CD8-positive, alpha-beta memory T cell (primary cell): ENCODE measurements at regions not wholly inside any gene's neighbourhood (a gene's known extent, or its start where the extent isn't known, plus 50 kb on each side); places are given as distances from the start of the nearest gene placed in this dataset.

Experiments
- CTCF ChIA-PET: fragments of 350-600 bp; sonication (Branson Sonifier 250); formaldehyde crosslinking; loops from one replicate; lab custom pipeline; 2021; ENCODE audit warnings: antibody characterized with exemption; lab: Charles Lee
- POLR2A ChIA-PET: fragments of 350-600 bp; sonication (Branson Sonifier 250); formaldehyde crosslinking; loops from one replicate; lab custom pipeline; 2021; ENCODE audit warnings: antibody characterized with exemption; lab: Charles Lee
- DNase-seq, 5 donors: peaks; one replicate each; pipeline versions ENCODE4 v3.0.0 to v3.0.0-alpha.2; 2020 to 2022; ENCODE audit warnings: mixed read lengths in 1 of 5
- H3K27ac ChIP-seq: one replicate; pipeline ENCODE4 v1.7.0; 2013; ENCODE audit warnings: low read depth, mild to moderate bottlenecking, low read length, moderate library complexity
- H3K27me3 ChIP-seq: 2 replicates; pipeline ENCODE4 v1.7.0; 2013; ENCODE audit warnings: low read length, mild to moderate bottlenecking; ENCODE audit not compliant: insufficient read depth, poor library complexity, severe bottlenecking
- H3K36me3 ChIP-seq: 2 replicates; pipeline ENCODE4 v1.7.0; 2013; ENCODE audit warnings: mild to moderate bottlenecking, low read length, moderate library complexity; ENCODE audit not compliant: insufficient read depth
- H3K4me1 ChIP-seq: 2 replicates; pipeline ENCODE4 v1.7.0; 2013; ENCODE audit warnings: mild to moderate bottlenecking, low read length, moderate library complexity; ENCODE audit not compliant: insufficient read depth
- H3K4me3 ChIP-seq: 2 replicates; pipeline ENCODE4 v1.7.0; 2013; ENCODE audit warnings: mild to moderate bottlenecking, low read length
- H3K9me3 ChIP-seq: 2 replicates; pipeline ENCODE4 v1.7.0; 2013; ENCODE audit warnings: mild to moderate bottlenecking, low read length
- H3K27ac Mint-ChIP-seq, 8 donors: one replicate each; pipeline ENCODE4 v1.8.0; 2020 to 2021; ENCODE audit warnings: mixed read lengths in 8 of 8, mild to moderate bottlenecking in 6 of 8, inconsistent platforms in 3 of 8, moderate library complexity in 3 of 8
- H3K27me3 Mint-ChIP-seq, 2 donors: one replicate each; pipeline ENCODE4 v1.8.0; 2020 to 2021; ENCODE audit warnings: mixed read lengths in 2 of 2, mild to moderate bottlenecking in 1 of 2, moderate library complexity in 1 of 2
- H3K36me3 Mint-ChIP-seq, 3 donors: one replicate each; pipeline ENCODE4 v1.8.0; 2020 to 2021; ENCODE audit warnings: mixed read lengths in 3 of 3, inconsistent platforms in 1 of 3, mild to moderate bottlenecking in 1 of 3
- H3K4me1 Mint-ChIP-seq, 3 donors: one replicate each; pipeline ENCODE4 v1.8.0; 2020 to 2021; ENCODE audit warnings: mixed read lengths in 3 of 3, inconsistent platforms in 1 of 3, mild to moderate bottlenecking in 1 of 3
- H3K4me3 Mint-ChIP-seq, 7 donors: one replicate each; pipeline ENCODE4 v1.8.0; 2020 to 2021; ENCODE audit warnings: mixed read lengths in 7 of 7, mild to moderate bottlenecking in 6 of 7, moderate library complexity in 4 of 7, inconsistent platforms in 2 of 7
- H3K9me3 Mint-ChIP-seq, 5 donors: one replicate each; pipeline ENCODE4 v1.8.0; 2020 to 2022; ENCODE audit warnings: mixed read lengths in 5 of 5, mild to moderate bottlenecking in 3 of 5, moderate library complexity in 2 of 5, inconsistent platforms in 1 of 5

DNA sequence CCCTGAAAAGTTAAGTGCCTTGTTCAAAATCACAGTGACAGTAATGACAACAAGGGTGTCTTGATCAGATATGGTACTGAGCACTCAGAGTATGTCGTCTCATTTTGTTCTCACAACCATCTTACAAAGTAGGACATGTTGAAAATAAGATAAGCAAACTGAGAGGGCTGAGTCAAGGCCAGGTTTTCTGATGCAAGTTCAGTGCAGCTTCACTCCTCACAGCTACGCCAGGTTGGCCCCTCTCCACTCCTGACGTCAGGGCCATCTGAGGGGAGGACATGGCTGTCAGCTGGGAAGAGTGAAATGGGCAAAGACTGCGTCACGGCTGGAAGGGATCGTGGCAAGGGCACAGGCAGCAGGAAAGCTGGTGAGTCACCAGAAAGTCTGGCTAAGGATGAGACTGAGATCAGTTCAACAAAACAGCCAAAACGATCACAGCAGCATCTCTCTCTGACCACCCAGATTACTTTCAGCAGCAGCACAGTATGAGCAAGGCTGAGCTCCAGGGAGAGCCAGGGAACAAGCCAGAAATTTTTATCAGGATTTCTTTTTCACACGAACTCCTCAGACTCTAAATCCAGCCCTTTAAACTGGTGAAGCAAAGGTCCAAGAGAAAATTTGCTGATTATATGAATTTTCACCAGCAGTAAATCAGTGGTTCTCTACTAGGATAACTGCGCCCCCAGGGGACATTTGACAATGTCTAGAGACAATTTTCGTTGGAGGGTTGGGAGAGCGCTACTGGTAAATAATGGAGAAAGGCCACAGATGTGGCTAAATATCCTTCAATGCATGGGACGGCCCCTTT lies 297.9 kb upstream of the AMIGO2 start:
- Mint-ChIP-seq H3K36me3 (peaks cover 0 to 10% (median 2%) of the 10 kb centered on the region in 3 donors), H3K27ac (no peak overlapping the region)

DNA sequence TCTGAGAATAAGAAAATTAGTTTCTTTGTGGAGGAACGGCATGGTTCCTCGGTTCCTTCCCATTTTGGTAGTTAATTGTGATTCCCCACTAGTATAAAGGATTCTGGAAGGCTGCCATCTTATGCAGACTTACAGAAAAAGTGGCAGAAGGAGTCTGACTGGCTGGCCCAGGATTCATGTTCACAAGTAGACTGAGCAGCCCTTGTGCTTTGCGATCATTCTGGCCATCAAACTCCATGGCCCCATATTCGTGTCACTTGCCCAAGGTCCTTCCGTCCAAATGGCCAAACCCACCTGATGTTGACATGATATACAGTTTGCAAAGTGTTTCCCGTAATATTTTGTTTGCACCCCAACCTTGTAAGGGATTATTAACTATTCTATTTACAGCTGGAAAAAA lies 297.2 kb upstream of the AMIGO2 start:
- peaks cover 14% of the 10 kb centered on the region for H3K4me1 ChIP-seq
- no peak for DNase-seq
- H3K4me3 ChIP-seq = no peak overlapping the region
- CTCF ChIA-PET = interaction anchor here (1.3 to 1.7 kb wide), 2 partner anchors 20 to 21 kb away, joined by 3 read pairs; no protein-coding TSS in a partner anchor
- Mint-ChIP-seq H3K36me3 (peaks cover 0 to 7% (median 2%) of the 10 kb centered on the region in 3 donors), H3K27ac (peak overlapping the region in 1 of 8 donors; percentile 27), H3K9me3 (peaks cover 0 to 3% (median 2%) of the 10 kb centered on the region in 5 donors), H3K4me1 (peaks cover 23 to 49% (median 45%) of the 10 kb centered on the region in 3 donors), H3K4me3 (no peak overlapping the region), H3K27me3 (no peaks in the 10 kb centered on the region)
- H3K27ac ChIP-seq = no peak overlapping the region
- POLR2A ChIA-PET = no interaction called here
- H3K36me3 ChIP-seq = no peaks in the 10 kb centered on the region
- H3K27me3 ChIP-seq = no peaks in the 10 kb centered on the region
- no peaks in the 10 kb centered on the region for H3K9me3 ChIP-seq

More for the DNA sequence above, 297.9 kb upstream of the AMIGO2 start:
- no peak overlapping the region for H3K4me3 ChIP-seq
- no peaks in the 10 kb centered on the region for H3K27me3 ChIP-seq
- H3K9me3 Mint-ChIP-seq = peaks cover 0 to 5% (median 3%) of the 10 kb centered on the region in 5 donors
- DNase-seq = no peak
- H3K4me1 ChIP-seq = peaks cover 14% of the 10 kb centered on the region
- ChIA-PET CTCF (interaction anchor here (1.3 to 1.7 kb wide), 2 partner anchors 20 kb away, joined by 3 read pairs; no protein-coding TSS in a partner anchor), POLR2A (no interaction called here)
- no peak overlapping the region for H3K27ac ChIP-seq
- H3K36me3 ChIP-seq = no peaks in the 10 kb centered on the region
- H3K9me3 ChIP-seq = no peaks in the 10 kb centered on the region
- H3K4me1 Mint-ChIP-seq = peaks cover 21 to 48% (median 43%) of the 10 kb centered on the region in 3 donors
- no peak overlapping the region for H3K4me3 Mint-ChIP-seq
- no peaks in the 10 kb centered on the region for H3K27me3 Mint-ChIP-seq

DNA sequence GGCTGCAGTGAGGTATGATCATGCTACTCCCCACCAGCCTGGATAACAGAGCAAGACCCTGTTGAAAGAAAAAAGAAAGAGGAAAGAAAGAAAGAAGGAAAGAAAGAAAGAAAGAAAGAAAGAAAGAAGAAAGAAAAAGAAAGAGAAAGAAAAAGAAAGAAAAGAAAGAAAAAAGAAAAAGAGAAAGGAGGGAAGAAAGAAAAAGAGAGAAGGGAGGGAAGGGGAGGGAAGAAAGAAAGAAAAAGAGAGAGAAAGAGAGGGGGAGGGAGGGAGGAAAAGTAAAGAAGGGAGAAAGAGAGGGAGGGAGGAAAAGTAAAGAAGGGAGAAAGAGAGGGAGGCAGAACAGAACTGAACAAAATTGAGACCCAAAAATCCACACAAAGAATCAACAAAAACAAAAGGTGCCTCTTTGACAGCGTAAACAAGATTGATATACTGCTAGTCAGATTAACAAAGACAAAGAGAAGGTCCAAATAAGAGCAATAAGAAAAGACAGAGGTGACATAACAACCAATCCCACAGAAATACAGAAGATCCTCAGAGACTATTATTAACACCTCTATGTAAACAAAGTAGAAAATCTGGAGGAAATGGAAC lies 293.9 kb upstream of the AMIGO2 start:
- H3K4me3 ChIP-seq = no peak overlapping the region
- no peaks in the 10 kb centered on the region for H3K36me3 ChIP-seq
- no peak for DNase-seq
- H3K27me3 ChIP-seq = no peaks in the 10 kb centered on the region
- H3K4me1 ChIP-seq = peaks cover 8% of the 10 kb centered on the region
- H3K27ac ChIP-seq = no peak overlapping the region
- H3K27me3 Mint-ChIP-seq = no peaks in the 10 kb centered on the region
- H3K4me1 Mint-ChIP-seq = peaks cover 15 to 31% (median 27%) of the 10 kb centered on the region in 3 donors
- ChIA-PET CTCF (no interaction called here), POLR2A (no interaction called here)
- peaks cover 0 to 5% (median 4%) of the 10 kb centered on the region in 3 donors for H3K36me3 Mint-ChIP-seq
- no peak overlapping the region for H3K27ac Mint-ChIP-seq
- no peak overlapping the region for H3K4me3 Mint-ChIP-seq
- H3K9me3 Mint-ChIP-seq = peaks cover 0 to 1% (median 0%) of the 10 kb centered on the region in 5 donors
- no peaks in the 10 kb centered on the region for H3K9me3 ChIP-seq

DNA sequence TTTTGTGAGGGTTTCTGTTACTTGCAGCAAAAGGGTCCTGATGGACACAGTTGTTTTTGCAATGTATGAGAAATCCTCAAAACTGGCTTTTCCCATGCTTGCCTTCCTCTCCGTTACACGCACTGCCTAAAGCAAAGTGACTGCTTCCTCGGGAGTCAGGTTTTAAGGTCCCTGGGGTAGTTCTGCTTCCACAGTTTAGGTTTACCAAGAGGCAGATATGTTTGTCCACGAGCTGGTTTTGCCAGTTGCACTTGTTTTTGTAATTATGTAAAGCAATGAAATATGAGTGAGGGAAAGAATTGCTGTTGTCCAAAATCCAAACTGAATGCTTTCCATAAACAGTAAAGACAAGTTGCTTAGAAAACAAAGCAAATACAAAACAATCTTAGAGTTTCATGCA lies 290.7 kb upstream of the AMIGO2 start:
- no peak overlapping the region for H3K4me3 ChIP-seq

DNA sequence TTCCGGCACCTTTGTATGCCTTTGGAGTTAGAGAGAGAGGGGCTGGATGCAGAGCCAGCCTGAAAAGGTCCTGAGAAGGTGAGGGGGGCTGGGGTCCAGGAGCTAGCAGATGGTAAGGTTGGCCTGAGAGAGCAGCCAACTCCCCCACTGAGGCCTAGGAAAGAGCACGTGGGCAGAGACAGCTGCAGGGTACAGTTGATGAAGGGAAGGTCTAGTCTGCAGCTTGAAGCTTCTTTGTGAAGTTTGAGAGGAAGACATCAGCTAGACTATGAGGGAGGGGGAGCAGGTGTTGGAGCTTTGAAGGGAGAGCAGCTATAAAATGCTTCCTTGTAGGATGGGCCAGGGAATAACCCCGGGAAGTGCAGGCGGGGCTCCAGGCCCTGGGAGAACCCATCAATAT lies 289.3 kb upstream of the AMIGO2 start:
- peaks cover 0 to 4% (median 1%) of the 10 kb centered on the region in 3 donors for H3K36me3 Mint-ChIP-seq
- Histone ChIP-seq H3K27ac (no peak overlapping the region), H3K9me3 (no peaks in the 10 kb centered on the region), H3K4me1 (peaks cover 48% of the 10 kb centered on the region), H3K4me3 (no peak overlapping the region), H3K36me3 (no peaks in the 10 kb centered on the region), H3K27me3 (no peaks in the 10 kb centered on the region)
- no peak overlapping the region for H3K27ac Mint-ChIP-seq
- no peak for DNase-seq
- H3K4me3 Mint-ChIP-seq = no peak overlapping the region
- H3K27me3 Mint-ChIP-seq = no peaks in the 10 kb centered on the region
- peaks cover 16 to 28% (median 17%) of the 10 kb centered on the region in 3 donors for H3K4me1 Mint-ChIP-seq
- CTCF ChIA-PET = interaction anchor here (0.8 to 1.4 kb wide), 2 partner anchors 28 to 337 kb away, joined by 3 read pairs; no protein-coding TSS in a partner anchor
- peaks cover 0 to 1% (median 0%) of the 10 kb centered on the region in 5 donors for H3K9me3 Mint-ChIP-seq
- POLR2A ChIA-PET = interaction anchor here (0.6 kb wide), 1 partner anchor 184 kb away, joined by 4 read pairs; no protein-coding TSS in a partner anchor

More for the DNA sequence above, 290.7 kb upstream of the AMIGO2 start:
- H3K9me3 ChIP-seq = no peaks in the 10 kb centered on the region
- Mint-ChIP-seq H3K27ac (no peak overlapping the region), H3K9me3 (peaks cover 0 to 1% (median 0%) of the 10 kb centered on the region in 5 donors), H3K4me3 (no peak overlapping the region), H3K27me3 (no peaks in the 10 kb centered on the region), H3K4me1 (peaks cover 12 to 24% (median 17%) of the 10 kb centered on the region in 3 donors), H3K36me3 (peaks cover 0 to 5% (median 4%) of the 10 kb centered on the region in 3 donors)
- no peaks in the 10 kb centered on the region for H3K36me3 ChIP-seq
- POLR2A ChIA-PET = no interaction called here
- H3K27me3 ChIP-seq = no peaks in the 10 kb centered on the region
- CTCF ChIA-PET = interaction anchor here (1.7 kb wide), 1 partner anchor 27 kb away, joined by 4 read pairs; no protein-coding TSS in a partner anchor
- no peak for DNase-seq
- peaks cover 34% of the 10 kb centered on the region for H3K4me1 ChIP-seq
- no peak overlapping the region for H3K27ac ChIP-seq

DNA sequence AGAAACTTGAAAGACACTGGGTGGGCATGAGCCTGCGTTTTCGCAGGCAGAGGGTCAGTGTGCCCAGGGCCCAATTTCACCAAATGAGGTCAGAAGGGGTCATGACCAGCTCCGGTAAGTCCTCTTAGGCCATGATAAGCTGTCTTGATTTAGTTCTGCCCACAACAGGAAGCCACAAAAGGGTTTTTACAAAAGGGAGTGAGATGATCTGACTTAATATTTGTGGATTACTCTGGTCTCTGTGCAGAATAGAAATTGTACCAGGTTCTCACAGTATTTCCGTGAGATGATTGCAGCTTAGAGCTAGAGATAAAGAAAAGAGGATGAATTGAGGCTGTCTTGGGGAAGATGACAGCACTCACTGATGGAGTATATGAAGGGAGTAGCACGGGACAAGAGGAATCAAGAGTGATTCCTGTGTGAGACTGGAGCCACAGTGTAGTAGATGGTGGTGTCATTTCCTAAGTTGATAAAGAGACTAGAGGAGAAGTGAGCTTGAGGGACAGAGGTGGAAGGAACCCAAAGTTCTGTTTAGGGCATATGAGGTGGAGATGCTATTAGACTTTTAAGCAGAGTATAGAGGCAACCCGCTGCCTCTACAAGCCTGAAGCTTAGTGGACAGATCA lies 288.3 kb upstream of the AMIGO2 start:
- POLR2A ChIA-PET = no interaction called here
- H3K4me3 ChIP-seq = peak overlapping the region; percentile 1
- H3K27ac ChIP-seq = no peak overlapping the region

DNA sequence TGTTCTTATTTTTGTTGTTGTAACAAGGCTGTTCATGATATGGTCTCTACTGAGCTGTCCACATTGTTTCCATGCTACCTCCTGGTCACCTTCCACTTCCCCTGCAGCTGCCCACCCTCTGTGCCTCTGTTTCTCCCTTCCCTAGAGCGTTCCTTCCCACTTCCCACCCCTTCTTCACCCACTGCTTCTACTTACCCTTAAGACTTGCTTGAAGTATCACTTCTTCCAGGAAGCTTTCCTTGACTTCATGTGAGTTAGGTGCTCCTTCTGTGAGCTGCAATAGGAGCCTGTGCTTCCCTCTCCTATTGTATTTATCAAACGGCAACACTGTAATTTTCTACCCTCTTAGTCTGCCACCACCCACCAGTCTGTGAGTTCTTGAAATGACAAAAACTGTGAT lies 286.8 kb upstream of the AMIGO2 start:
- DNase-seq = no peak
- Mint-ChIP-seq H3K27ac (no peak overlapping the region), H3K27me3 (no peaks in the 10 kb centered on the region), H3K36me3 (peaks cover 0 to 2% (median 0%) of the 10 kb centered on the region in 3 donors), H3K9me3 (peaks cover 0 to 1% (median 0%) of the 10 kb centered on the region in 5 donors), H3K4me3 (no peak overlapping the region), H3K4me1 (peaks cover 15 to 34% (median 23%) of the 10 kb centered on the region in 3 donors)
- CTCF ChIA-PET = interaction anchor here (1.4 to 1.5 kb wide), 2 partner anchors 30 to 345 kb away, joined by 3 read pairs; no protein-coding TSS in a partner anchor
- Histone ChIP-seq H3K4me1 (peaks cover 66% of the 10 kb centered on the region), H3K27ac (no peak overlapping the region), H3K27me3 (no peaks in the 10 kb centered on the region), H3K4me3 (no peak overlapping the region), H3K9me3 (no peaks in the 10 kb centered on the region), H3K36me3 (no peaks in the 10 kb centered on the region)
- POLR2A ChIA-PET = no interaction called here

More for the DNA sequence above, 288.3 kb upstream of the AMIGO2 start:
- Mint-ChIP-seq H3K4me3 (no peak overlapping the region), H3K27me3 (no peaks in the 10 kb centered on the region), H3K9me3 (peaks cover 0 to 1% (median 0%) of the 10 kb centered on the region in 5 donors), H3K27ac (no peak overlapping the region), H3K4me1 (peaks cover 14 to 34% (median 19%) of the 10 kb centered on the region in 3 donors), H3K36me3 (peaks cover 0 to 3% (median 0%) of the 10 kb centered on the region in 3 donors)
- CTCF ChIA-PET = interaction anchor here (0.9 to 1.5 kb wide), 5 partner anchors 23 to 347 kb away, joined by 3 read pairs; no protein-coding TSS in a partner anchor
- Histone ChIP-seq H3K36me3 (no peaks in the 10 kb centered on the region), H3K4me1 (peaks cover 52% of the 10 kb centered on the region), H3K9me3 (no peaks in the 10 kb centered on the region), H3K27me3 (no peaks in the 10 kb centered on the region)
- DNase-seq = no peak
